NCI-H345 (cell line): ENCODE measurements at regions not wholly inside any gene's neighbourhood (a gene's known extent, or its start where the extent isn't known, plus 50 kb on each side); places are given as distances from the start of the nearest gene placed in this dataset.
"Not testable (repeated sequence)": the region's sequence is repeated elsewhere in the genome, so short reads cannot be mapped to it uniquely, and the experiment has no call there.

Experiments used
- DNase-seq: peaks from one replicate; lab custom pipeline; 2025; lab: John Stamatoyannopoulos, UW

GRCh38 chr1:38609166-38610025, 250.2 kb downstream of the RRAGC start:
- no peak for DNase-seq

- no peak for DNase-seq
Observed at GRCh38 chr1:38608202-38608864, 251.2 kb downstream of the RRAGC start.

- DNase-seq: no peak
Observed at GRCh38 chr1:38607526-38607925, 252.0 kb downstream of the RRAGC start.

- no peak for DNase-seq
Observed at GRCh38 chr1:38605063-38605462, 254.5 kb downstream of the RRAGC start.

GRCh38 chr1:38603907-38604306, 255.7 kb downstream of the RRAGC start:
- no peak for DNase-seq

GRCh38 chr1:38600905-38601304, 258.7 kb downstream of the RRAGC start:
- DNase-seq: no peak

- DNase-seq: no peak
Observed at GRCh38 chr1:38600286-38600685, 259.3 kb downstream of the RRAGC start.

- DNase-seq: no peak
Observed at GRCh38 chr1:38598118-38598517, 261.5 kb downstream of the RRAGC start.

GRCh38 chr1:38589036-38589435, 270.5 kb downstream of the RRAGC start:
- DNase-seq: peak; percentile 26

GRCh38 chr1:38587766-38588165, 271.8 kb downstream of the RRAGC start:
- no peak for DNase-seq

GRCh38 chr1:38586993-38587646, 272.5 kb downstream of the RRAGC start:
- peak; percentile 12 for DNase-seq

- no peak for DNase-seq
Observed at GRCh38 chr1:38585971-38586370, 273.6 kb downstream of the RRAGC start.

- DNase-seq: no peak
Observed at GRCh38 chr1:38585460-38585859, 274.1 kb downstream of the RRAGC start.

GRCh38 chr1:38584448-38585355, 274.9 kb downstream of the RRAGC start:
- DNase-seq: no peak

GRCh38 chr1:38583287-38583686, 276.3 kb downstream of the RRAGC start:
- not testable (repeated sequence) for DNase-seq

- no peak for DNase-seq
Observed at GRCh38 chr1:38581396-38581795, 278.2 kb downstream of the RRAGC start.

GRCh38 chr1:38580594-38580993, 279.0 kb downstream of the RRAGC start:
- no peak for DNase-seq

GRCh38 chr1:38579056-38579455, 280.5 kb downstream of the RRAGC start:
- DNase-seq: no peak

GRCh38 chr1:38578271-38578951, 281.2 kb downstream of the RRAGC start:
- DNase-seq: peak; percentile 30

- DNase-seq: no peak
Observed at GRCh38 chr1:38577937-38578270, 281.7 kb downstream of the RRAGC start.

GRCh38 chr1:38577385-38577784, 282.2 kb downstream of the RRAGC start:
- no peak for DNase-seq
